Heart left ventricle (tissue), 16 donors: ENCODE measurements at regions not wholly inside any gene's neighbourhood (a gene's known extent, or its start where the extent isn't known, plus 50 kb on each side); places are given as distances from the start of the nearest gene placed in this dataset.
A peak's percentile ranks its signal among the peaks of the same experiment; 100 is the strongest.

Source experiments
- ATAC-seq, 4 donors: fragments of 200-7000 bp; cut with Tn5 transposase; one replicate each; pipeline ENCODE4 v1.9.1; 2020 to 2022; ENCODE audit warnings: moderate library complexity in 4 of 4, mild to moderate bottlenecking in 3 of 4, moderate number of reproducible peaks in 1 of 4
- DNase-seq, 5 donors: peaks; one replicate each; pipeline ENCODE4 v3.0.0-alpha.2; 2020
- H3K27ac ChIP-seq, 12 donors: fragments of 200-600 bp; sonication (generic) in 4 of 12; one replicate each; pipeline versions ENCODE4 v1.5.0 to v1.8.0; 2016 to 2022; ENCODE audit warnings: mild to moderate bottlenecking in 2 of 12
- H3K27me3 ChIP-seq, 9 donors: fragments of 200-600 bp; sonication (generic) in 2 of 9; one replicate each; pipeline versions ENCODE4 v1.5.1 to v1.8.0; 2016 to 2022; ENCODE audit warnings: mild to moderate bottlenecking in 3 of 9
- H3K36me3 ChIP-seq, 9 donors: fragments of 200-600 bp; sonication (generic) in 2 of 9; one replicate each; pipeline versions ENCODE4 v1.5.0 to v1.8.0; 2018 to 2022; ENCODE audit warnings: mild to moderate bottlenecking in 2 of 9
- H3K4me1 ChIP-seq, 12 donors: fragments of 200-600 bp; sonication (generic) in 4 of 12; one replicate each; pipeline versions ENCODE4 v1.5.0 to v1.8.0; 2016 to 2022; ENCODE audit warnings: mild to moderate bottlenecking in 3 of 12
- H3K4me3 ChIP-seq, 12 donors: fragments of 200-600 bp; sonication (generic) in 4 of 12; one replicate each; pipeline versions ENCODE4 v1.5.0 to v1.8.0; 2017 to 2022; ENCODE audit warnings: mild to moderate bottlenecking in 9 of 12, moderate library complexity in 4 of 12
- H3K9me3 ChIP-seq, 12 donors: fragments of 200-600 bp; sonication (generic) in 4 of 12; one replicate each; pipeline versions ENCODE4 v1.5.0 to v1.8.0; 2016 to 2022; ENCODE audit warnings: mild to moderate bottlenecking in 1 of 12
- POLR2A ChIP-seq, 2 donors: fragments of 450-650 bp; IDR thresholded peaks; one replicate each; pipeline ENCODE4 v1.6.1; 2017; ENCODE audit warnings: antibody characterized with exemption in 2 of 2, mild to moderate bottlenecking in 2 of 2, moderate library complexity in 2 of 2
- WGBS, 4 donors: extraction: QIAGEN DNeasy Blood & Tissue Kit in 2 of 4; methylation state at CpG; one replicate each; pipeline versions ENCODE4 v1.1.5 to v1.1.7; 2013 to 2018; 5-methylcytosine and 5-hydroxymethylcytosine counted together
- intact Hi-C, 10 donors: fragments of 100-400 bp; cut with DNase I; formaldehyde crosslinking; loops; one replicate each; pipeline versions ENCODE4 v1.11.1 to v1.14.2; 2022
- TF ChIP-seq, protein P1 (sequence below), 12 donors: fragments of 200-600 bp; sonication (generic) in 4 of 12; IDR thresholded peaks; one replicate each; pipeline versions ENCODE4 v1.5.0 to v1.8.0; 2018 to 2022; ENCODE audit warnings: antibody characterized with exemption in 12 of 12, mild to moderate bottlenecking in 5 of 12
- donor health status: ischemic (EF 13 %, LVEDD 7.1; RV severe dilation, severe dysfunction).
- donor health status: healthy with polysubstance abuse.
- donor health status: DM: no; HTN: yes; CAD: no.
- donor health status: DM: no; HTN: no; CAD: no.
- donor health status: ischemic (EF 25% LVEDD 6.9; RV normal size, moderate dysfunction).
- donor health status: ischemic (EF 25% LVEDD 5.7; RV mildly dilated, moderate dysfunction).
- donor health status: healthy.
- donor health status: DM: yes; HTN: yes; CAD: no.
- donor health status: ischemic (EF 35%, LVEDD 5.7; RV mildly dilated, moderate dysfunction).
- donor health status: nonischemic (EF 11% LVEDD 7.7; RV severe dilation, severe dysfunction).
- donor health status: DM: yes; HTN: yes; CAD: no.
- donor health status: PGD.
- donor health status: ischemic (EF 29% LVEDD 5.4; RV normal size, mild dysfunction).
- donor health status: nonischemic (EF 23%, LVEDD 6.1; RV moderate dilation, normal function).

GRCh38 chr11:37558619-37559210 is 960.7 kb upstream of the RAG2 start:
- Histone ChIP-seq H3K9me3 (no peaks in the 10 kb centered on the region), H3K4me3 (no peak overlapping the region), H3K4me1 (no peaks in the 10 kb centered on the region), H3K27me3 (no peaks in the 10 kb centered on the region), H3K36me3 (no peaks in the 10 kb centered on the region), H3K27ac (peak overlapping the region in 1 of 12 donors; percentile 9)
- ATAC-seq (no peak), DNase-seq (no peak)
- no peak for TF ChIP-seq POLR2A (IDR thresholded peaks at IDR 0.05)
- 23 to 41% (median 26%) methylated on average over 1 of the region's 1 CpG for WGBS, 4 donors
- intact Hi-C loops = no loop called here

DNA sequence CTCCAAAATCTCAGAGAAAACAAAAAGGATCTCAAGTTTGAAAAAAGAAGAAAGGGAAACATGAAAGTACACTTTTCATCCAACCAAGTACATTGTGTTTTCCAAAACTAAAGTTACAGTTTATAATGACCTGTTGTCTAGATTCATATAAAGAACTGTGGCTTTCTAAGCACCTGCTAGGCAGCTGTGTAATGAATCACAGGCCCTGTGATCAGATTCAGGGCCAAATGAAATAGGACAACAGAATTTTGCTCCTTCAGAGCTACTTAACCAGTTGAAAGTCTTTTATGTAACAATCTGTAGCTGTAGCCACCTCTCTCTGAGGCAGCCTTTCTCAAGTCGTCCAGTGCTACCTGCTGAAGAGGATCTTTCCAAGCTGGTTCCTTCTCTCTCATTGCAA is 960.0 kb upstream of the RAG2 start:
- Histone ChIP-seq H3K9me3 (no peaks in the 10 kb centered on the region), H3K4me1 (no peaks in the 10 kb centered on the region), H3K27me3 (no peaks in the 10 kb centered on the region), H3K36me3 (no peaks in the 10 kb centered on the region), H3K27ac (peak overlapping the region in 2 of 12 donors; percentile 9 to 10), H3K4me3 (no peak overlapping the region)
- 17 to 57% (median 43%) methylated on average over 1 of the region's 1 CpG for WGBS, 4 donors
- intact Hi-C loops = no loop called here
- TF ChIP-seq POLR2A (IDR thresholded peaks at IDR 0.05) = no peak
- TF ChIP-seq, protein P1, sequence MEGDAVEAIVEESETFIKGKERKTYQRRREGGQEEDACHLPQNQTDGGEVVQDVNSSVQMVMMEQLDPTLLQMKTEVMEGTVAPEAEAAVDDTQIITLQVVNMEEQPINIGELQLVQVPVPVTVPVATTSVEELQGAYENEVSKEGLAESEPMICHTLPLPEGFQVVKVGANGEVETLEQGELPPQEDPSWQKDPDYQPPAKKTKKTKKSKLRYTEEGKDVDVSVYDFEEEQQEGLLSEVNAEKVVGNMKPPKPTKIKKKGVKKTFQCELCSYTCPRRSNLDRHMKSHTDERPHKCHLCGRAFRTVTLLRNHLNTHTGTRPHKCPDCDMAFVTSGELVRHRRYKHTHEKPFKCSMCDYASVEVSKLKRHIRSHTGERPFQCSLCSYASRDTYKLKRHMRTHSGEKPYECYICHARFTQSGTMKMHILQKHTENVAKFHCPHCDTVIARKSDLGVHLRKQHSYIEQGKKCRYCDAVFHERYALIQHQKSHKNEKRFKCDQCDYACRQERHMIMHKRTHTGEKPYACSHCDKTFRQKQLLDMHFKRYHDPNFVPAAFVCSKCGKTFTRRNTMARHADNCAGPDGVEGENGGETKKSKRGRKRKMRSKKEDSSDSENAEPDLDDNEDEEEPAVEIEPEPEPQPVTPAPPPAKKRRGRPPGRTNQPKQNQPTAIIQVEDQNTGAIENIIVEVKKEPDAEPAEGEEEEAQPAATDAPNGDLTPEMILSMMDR (IDR thresholded peaks at IDR 0.05) = no peak
- ATAC-seq (peak in 2 of 4 donors; percentile 50 to 57), DNase-seq (no peak)

GRCh38 chr11:37552284-37552683 is 954.2 kb upstream of the RAG2 start:
- Histone ChIP-seq H3K4me3 (no peak overlapping the region), H3K27me3 (no peaks in the 10 kb centered on the region), H3K9me3 (no peaks in the 10 kb centered on the region), H3K36me3 (no peaks in the 10 kb centered on the region), H3K27ac (no peak overlapping the region), H3K4me1 (no peaks in the 10 kb centered on the region)
- intact Hi-C loops = no loop called here
- TF ChIP-seq, protein P1 (IDR thresholded peaks at IDR 0.05) = no peak
- TF ChIP-seq POLR2A (IDR thresholded peaks at IDR 0.05) = no peak
- ATAC-seq (no peak), DNase-seq (no peak)
- 73 to 84% (median 76%) methylated on average over 3 of the region's 3 CpGs for WGBS, 4 donors

DNA sequence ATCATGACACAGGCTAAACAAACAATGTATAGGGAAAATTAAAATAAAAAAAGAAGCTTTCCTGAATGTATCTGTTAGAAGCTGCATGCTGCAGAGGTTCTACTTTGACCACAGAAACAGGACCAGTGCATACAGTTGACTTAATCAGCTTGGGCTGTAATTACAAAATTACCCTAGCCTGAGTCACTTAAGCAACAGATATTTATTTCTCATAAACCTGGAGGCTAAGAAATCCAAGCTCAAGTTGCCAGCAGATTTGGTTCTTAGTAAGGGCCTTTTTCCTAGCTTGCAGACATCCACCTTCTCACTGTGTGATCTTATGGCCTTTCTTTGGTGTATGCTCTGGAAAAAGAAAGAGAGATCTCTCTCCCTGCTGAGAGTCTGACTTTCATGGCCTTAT is 946.5 kb upstream of the RAG2 start:
- Histone ChIP-seq H3K4me3 (no peak overlapping the region), H3K27me3 (no peaks in the 10 kb centered on the region), H3K27ac (no peak overlapping the region), H3K4me1 (no peaks in the 10 kb centered on the region), H3K9me3 (peaks cover 0 to 6% (median 0%) of the 10 kb centered on the region in 12 donors), H3K36me3 (no peaks in the 10 kb centered on the region)
- ATAC-seq (no peak), DNase-seq (no peak)
- intact Hi-C loops = no loop called here
- TF ChIP-seq, protein P1 (IDR thresholded peaks at IDR 0.05) = no peak
- no peak for TF ChIP-seq POLR2A (IDR thresholded peaks at IDR 0.05)

- Histone ChIP-seq H3K36me3 (no peaks in the 10 kb centered on the region), H3K4me3 (no peak overlapping the region), H3K27ac (no peak overlapping the region), H3K9me3 (peaks cover 0 to 10% (median 2%) of the 10 kb centered on the region in 12 donors), H3K27me3 (no peaks in the 10 kb centered on the region), H3K4me1 (no peaks in the 10 kb centered on the region)
- TF ChIP-seq, protein P1 (IDR thresholded peaks at IDR 0.05) = no peak
- TF ChIP-seq POLR2A (IDR thresholded peaks at IDR 0.05) = no peak
- intact Hi-C loops = no loop called here
- ATAC-seq (no peak), DNase-seq (no peak)
- WGBS, 4 donors = 90 to 93% (median 90%) methylated on average over 4 of the region's 4 CpGs
These were observed 935.8 kb upstream of the RAG2 start for GRCh38 chr11:37533830-37534229.
